ENCODE measurements at regions not wholly inside any gene's neighbourhood (a gene's known extent, or its start where the extent isn't known, plus 50 kb on each side); places are given as distances from the start of the nearest gene placed in this dataset.

GRCh38 chr4:125049711-125050110 lies 265.0 kb upstream of the FAT4 start:
- DNase-seq: no peak
- Histone ChIP-seq H3K27ac (no peak overlapping the region), H3K9me3 (no peaks in the 10 kb centered on the region), H3K27me3 (no peaks in the 10 kb centered on the region), H3K4me1 (ENCODE audit: insufficient read depth) (no peaks in the 10 kb centered on the region), H3K36me3 (no peaks in the 10 kb centered on the region), H3K4me3 (no peak overlapping the region)
- intact Hi-C loops (cut with DNase I): no loop called here
- TF ChIP-seq, protein P1, sequence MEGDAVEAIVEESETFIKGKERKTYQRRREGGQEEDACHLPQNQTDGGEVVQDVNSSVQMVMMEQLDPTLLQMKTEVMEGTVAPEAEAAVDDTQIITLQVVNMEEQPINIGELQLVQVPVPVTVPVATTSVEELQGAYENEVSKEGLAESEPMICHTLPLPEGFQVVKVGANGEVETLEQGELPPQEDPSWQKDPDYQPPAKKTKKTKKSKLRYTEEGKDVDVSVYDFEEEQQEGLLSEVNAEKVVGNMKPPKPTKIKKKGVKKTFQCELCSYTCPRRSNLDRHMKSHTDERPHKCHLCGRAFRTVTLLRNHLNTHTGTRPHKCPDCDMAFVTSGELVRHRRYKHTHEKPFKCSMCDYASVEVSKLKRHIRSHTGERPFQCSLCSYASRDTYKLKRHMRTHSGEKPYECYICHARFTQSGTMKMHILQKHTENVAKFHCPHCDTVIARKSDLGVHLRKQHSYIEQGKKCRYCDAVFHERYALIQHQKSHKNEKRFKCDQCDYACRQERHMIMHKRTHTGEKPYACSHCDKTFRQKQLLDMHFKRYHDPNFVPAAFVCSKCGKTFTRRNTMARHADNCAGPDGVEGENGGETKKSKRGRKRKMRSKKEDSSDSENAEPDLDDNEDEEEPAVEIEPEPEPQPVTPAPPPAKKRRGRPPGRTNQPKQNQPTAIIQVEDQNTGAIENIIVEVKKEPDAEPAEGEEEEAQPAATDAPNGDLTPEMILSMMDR (IDR thresholded peaks at IDR 0.05): no peak
- no peak for TF ChIP-seq EP300 (IDR thresholded peaks at IDR 0.05)
- TF ChIP-seq POLR2A (IDR thresholded peaks at IDR 0.05): no peak
- 11 to 31% (median 20%) methylated on average over 1 of the region's 1 CpG for WGBS, 3 donors

DNA sequence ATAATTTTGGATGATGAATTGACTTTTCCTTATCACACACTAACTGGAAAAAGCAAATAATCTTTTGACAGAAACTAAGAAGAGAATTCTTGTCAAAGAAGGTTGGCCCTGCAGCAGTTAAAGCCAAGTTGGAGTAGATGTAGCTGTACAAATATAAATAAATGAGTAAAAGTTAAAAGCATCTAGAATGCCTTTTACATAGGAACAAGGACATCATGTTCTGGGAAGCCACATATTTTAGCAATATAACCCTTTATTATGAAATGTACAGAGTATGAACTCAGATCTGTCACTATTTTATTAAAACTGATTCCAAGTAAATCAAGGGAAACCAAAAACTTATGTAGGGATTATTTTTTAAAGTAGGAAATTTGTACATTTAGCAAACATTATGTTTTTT lies 269.4 kb upstream of the FAT4 start:
- H3K4me1 ChIP-seq (ENCODE audit: insufficient read depth): no peaks in the 10 kb centered on the region
- H3K27me3 ChIP-seq: no peaks in the 10 kb centered on the region
- no peaks in the 10 kb centered on the region for H3K36me3 ChIP-seq
- no peak for DNase-seq
- no peaks in the 10 kb centered on the region for H3K9me3 ChIP-seq
- TF ChIP-seq POLR2A (IDR thresholded peaks at IDR 0.05): no peak
- TF ChIP-seq EP300 (IDR thresholded peaks at IDR 0.05): no peak
- TF ChIP-seq, protein P1 (IDR thresholded peaks at IDR 0.05): no peak
- no peak overlapping the region for H3K27ac ChIP-seq
- intact Hi-C loops (cut with DNase I): no loop called here
- no peak overlapping the region for H3K4me3 ChIP-seq

GRCh38 chr4:125044886-125045285 lies 269.9 kb upstream of the FAT4 start:
- H3K36me3 ChIP-seq: no peaks in the 10 kb centered on the region
- no peak overlapping the region for H3K27ac ChIP-seq
- H3K27me3 ChIP-seq: no peaks in the 10 kb centered on the region
- no peak overlapping the region for H3K4me3 ChIP-seq
- DNase-seq: no peak
- TF ChIP-seq, protein P1 (IDR thresholded peaks at IDR 0.05): no peak
- no peak for TF ChIP-seq EP300 (IDR thresholded peaks at IDR 0.05)
- no peak for TF ChIP-seq POLR2A (IDR thresholded peaks at IDR 0.05)
- intact Hi-C loops (cut with DNase I): no loop called here
- no peaks in the 10 kb centered on the region for H3K4me1 ChIP-seq (ENCODE audit: insufficient read depth)
- H3K9me3 ChIP-seq: no peaks in the 10 kb centered on the region
- WGBS, 3 donors: 25 to 41% (median 35%) methylated on average over 3 of the region's 3 CpGs

DNA sequence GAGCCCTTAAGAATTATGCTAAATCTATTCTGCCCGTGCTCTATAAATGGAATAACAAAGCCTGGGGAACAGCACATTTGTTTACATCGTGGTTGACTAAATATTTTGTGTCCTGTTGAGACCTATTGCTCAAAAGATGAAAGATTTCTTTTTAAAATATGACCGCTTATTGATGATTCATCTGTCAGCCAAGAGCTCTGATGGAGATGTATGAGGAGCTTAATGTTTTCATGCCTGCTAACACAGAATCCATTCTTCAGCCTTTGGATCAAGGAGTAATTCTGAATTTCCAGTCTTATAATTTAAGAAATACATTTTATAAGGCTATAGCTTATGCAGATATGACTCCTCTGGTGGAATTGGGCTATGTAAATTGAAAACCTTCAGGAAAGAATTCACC lies 271.3 kb upstream of the FAT4 start:
- Histone ChIP-seq H3K4me1 (ENCODE audit: insufficient read depth) (no peaks in the 10 kb centered on the region), H3K9me3 (no peaks in the 10 kb centered on the region), H3K27ac (no peak overlapping the region), H3K36me3 (no peaks in the 10 kb centered on the region), H3K4me3 (no peak overlapping the region), H3K27me3 (no peaks in the 10 kb centered on the region)
- intact Hi-C loops (cut with DNase I): no loop called here
- no peak for DNase-seq
- WGBS, 3 donors: 85 to 93% (median 92%) methylated on average over 3 of the region's 3 CpGs
- TF ChIP-seq, protein P1 (IDR thresholded peaks at IDR 0.05): no peak
- TF ChIP-seq EP300 (IDR thresholded peaks at IDR 0.05) (no peak), POLR2A (IDR thresholded peaks at IDR 0.05) (no peak)

- no peaks in the 10 kb centered on the region for H3K36me3 ChIP-seq
- no peak for DNase-seq
- H3K9me3 ChIP-seq: no peaks in the 10 kb centered on the region
- 93 to 96% (median 95%) methylated on average over 3 of the region's 3 CpGs for WGBS, 3 donors
- intact Hi-C loops (cut with DNase I): no loop called here
- no peak overlapping the region for H3K4me3 ChIP-seq
- H3K27me3 ChIP-seq: no peaks in the 10 kb centered on the region
- H3K27ac ChIP-seq: no peak overlapping the region
- no peaks in the 10 kb centered on the region for H3K4me1 ChIP-seq (ENCODE audit: insufficient read depth)
- TF ChIP-seq, protein P1 (IDR thresholded peaks at IDR 0.05): no peak
- TF ChIP-seq EP300 (IDR thresholded peaks at IDR 0.05) (no peak), POLR2A (IDR thresholded peaks at IDR 0.05) (no peak)
Measured at GRCh38 chr4:125042041-125042440, 272.7 kb upstream of the FAT4 start.
